HepG2 (cell line): ENCODE measurements at regions not wholly inside any gene's neighbourhood (a gene's known extent, or its start where the extent isn't known, plus 50 kb on each side); places are given as distances from the start of the nearest gene placed in this dataset.

Source experiments
- ATAC-seq: fragments of 200-7000 bp; cut with Tn5 transposase; 3 replicates; pipeline ENCODE4 v1.9.1; 2020; ENCODE audit warnings: mild to moderate bottlenecking, moderate library complexity
- BruUV-seq: library from RNA; stranded (reverse); fragments of 400-500 nt; replicated peaks from 2 replicates; lab custom pipeline; 2021; lab: Mats Ljungman, UMichigan
- CTCF ChIA-PET: fragments of 300-600 bp; formaldehyde crosslinking; extraction: SDS; loops from one replicate; lab custom pipeline; 2021; ENCODE audit warnings: low total read pairs, inconsistent platforms, low intra/inter-chr PET ratio; lab: Yijun Ruan, JAX
- POLR2A ChIA-PET: fragments of 350-600 bp; sonication (Branson Sonifier 250); formaldehyde crosslinking; loops from one replicate; lab custom pipeline; 2020; ENCODE audit warnings: antibody characterized with exemption, inconsistent platforms; lab: Yijun Ruan, JAX
- DNase-seq: peaks from one replicate; pipeline ENCODE4 v3.0.0-alpha.2; 2015; ENCODE audit warnings: low spot score
- FAIRE-seq: peaks from 3 replicates; lab custom pipeline; 2011; peaks lifted over from hg19 to GRCh38; lab: Jason Lieb, UNC
- H2AFZ ChIP-seq: one replicate; pipeline ENCODE4 v1.6.1; 2011; ENCODE audit warnings: low read length, inconsistent platforms
- H3K27ac ChIP-seq: fragments of 300-600 bp; 3 replicates; pipeline ENCODE4 v1.8.0; 2011; ENCODE audit warnings: mixed run types, mild to moderate bottlenecking, mixed read lengths, low read length, inconsistent platforms; ENCODE audit not compliant: insufficient read depth; ENCODE audit errors: extremely low read length
- H3K27me3 ChIP-seq, 2 experiments: fragments of 200-600 bp in 1 of 2; 2 replicates in 1 of 2; 3 replicates in 1 of 2; pipeline versions ENCODE4 v1.6.0 to v1.8.0; 2011; ENCODE audit warnings: low read length in 2 of 2, mild to moderate bottlenecking in 2 of 2, moderate library complexity in 2 of 2, inconsistent platforms in 1 of 2; ENCODE audit not compliant: insufficient read depth in 2 of 2, control insufficient read depth in 1 of 2
- H3K36me3 ChIP-seq, 2 experiments: fragments of 200-600 bp in 1 of 2; replicated peaks in 1 of 2; 2 replicates in 1 of 2; 3 replicates in 1 of 2; pipeline versions ENCODE4 v1.5.1 to v1.8.0; 2011; ENCODE audit warnings: low read length in 2 of 2, inconsistent platforms in 1 of 2; ENCODE audit not compliant: insufficient read depth in 2 of 2, control insufficient read depth in 1 of 2
- H3K4me1 ChIP-seq: 2 replicates; pipeline ENCODE4 v1.5.1; 2012; ENCODE audit warnings: low read length, inconsistent platforms; ENCODE audit not compliant: insufficient read depth
- H3K4me2 ChIP-seq: 2 replicates; pipeline ENCODE4 v1.6.0; 2011; ENCODE audit warnings: low read depth, low read length, inconsistent platforms
- H3K4me3 ChIP-seq, 3 experiments: fragments of 200-600 bp in 1 of 3; sonication (generic), shearing (Covaris generic) in 1 of 3; replicated peaks in 1 of 3; 2 replicates each; pipeline ENCODE4 v1.5.1; 2011 to 2016; ENCODE audit warnings: low read length in 3 of 3, inconsistent platforms in 2 of 3, low read depth in 2 of 3, mild to moderate bottlenecking in 2 of 3, control low read depth in 1 of 3, mixed read lengths in 1 of 3; ENCODE audit not compliant: insufficient read depth in 1 of 3
- H3K79me2 ChIP-seq: one replicate; pipeline ENCODE4 v1.6.1; 2011; ENCODE audit warnings: low read length, inconsistent platforms; ENCODE audit not compliant: insufficient read depth
- H3K9ac ChIP-seq: 2 replicates; pipeline ENCODE4 v1.6.0; 2011; ENCODE audit warnings: mild to moderate bottlenecking, low read depth, low read length, inconsistent platforms; ENCODE audit not compliant: insufficient read depth
- H3K9me3 ChIP-seq: 2 replicates; pipeline ENCODE4 v1.5.1; 2012; ENCODE audit warnings: mild to moderate bottlenecking, low read length
- H4K20me1 ChIP-seq: 2 replicates; pipeline ENCODE4 v1.6.0; 2011; ENCODE audit warnings: inconsistent platforms, mild to moderate bottlenecking, low read length, moderate library complexity; ENCODE audit not compliant: insufficient read depth
- CEBPB ChIP-seq: IDR thresholded peaks from 2 replicates; pipeline ENCODE4 v1.6.1; 2011; ENCODE audit warnings: low read depth, low read length, improper control_type of control experiment, borderline replicate concordance
- CEBPG ChIP-seq: IDR thresholded peaks from 2 replicates; pipeline ENCODE4 v1.6.1; 2016
- MAFF ChIP-seq: IDR thresholded peaks from 2 replicates; pipeline ENCODE4 v1.6.1; 2011; ENCODE audit warnings: low read depth, low read length, improper control_type of control experiment
- MAFK ChIP-seq, 2 experiments: IDR thresholded peaks in 1 of 2; conservative IDR thresholded peaks in 1 of 2; 2 replicates each; pipeline ENCODE4 v1.6.1; 2011; ENCODE audit warnings: improper control_type of control experiment in 2 of 2, low read length in 2 of 2
- MYC ChIP-seq: sonication (generic); formaldehyde crosslinking; IDR thresholded peaks from 2 replicates; pipeline ENCODE4 v1.9.0; 2021; ENCODE audit warnings: missing genetic modification reagents, borderline replicate concordance
- NFE2 ChIP-seq: sonication (generic); formaldehyde crosslinking; IDR thresholded peaks from 2 replicates; pipeline ENCODE4 v1.4.0; 2020; ENCODE audit warnings: missing genetic modification reagents
- NFE2L2 ChIP-seq: fragments of 150-350 bp; IDR thresholded peaks from 2 replicates; pipeline ENCODE4 v1.6.1; 2014; ENCODE audit warnings: low read length
- TEAD3 ChIP-seq: optimal IDR thresholded peaks from 2 replicates; pipeline ENCODE3; 2016; ENCODE audit warnings: borderline replicate concordance
- TRIM24 ChIP-seq: sonication (generic); formaldehyde crosslinking; IDR thresholded peaks from 2 replicates; pipeline ENCODE4 v1.8.0; 2022; ENCODE audit warnings: mild to moderate bottlenecking, missing genetic modification reagents
- ZNF550 ChIP-seq: sonication (generic); formaldehyde crosslinking; IDR thresholded peaks from 2 replicates; pipeline ENCODE4 v1.4.0; 2020; ENCODE audit warnings: mild to moderate bottlenecking, missing genetic modification reagents, borderline replicate concordance
- ZNF7 ChIP-seq: IDR thresholded peaks from 2 replicates; pipeline ENCODE4 v1.6.1; 2016; ENCODE audit warnings: missing biosample characterization, missing genetic modification reagents
- whole genome bisulfite sequencing: methylation state at CpG from one replicate; pipeline ENCODE4 v1.1.6; 2017; ENCODE audit warnings: low lambda C conversion rate; 5-methylcytosine and 5-hydroxymethylcytosine counted together
- in situ Hi-C: cut with HindIII; loops from 2 replicates; pipeline ENCODE4 v1.10.0; 2017; ENCODE audit warnings: low pct_unique_long_range_greater_than_20kb; ENCODE audit not compliant: extremely low pct_ligation_motif_present
- intact Hi-C: fragments of 100-400 bp; cut with micrococcal nuclease; formaldehyde crosslinking; loops from one replicate; pipeline ENCODE4 v1.10.0; 2022; ENCODE audit not compliant: unreplicated experiment
- TF ChIP-seq, protein P1 (sequence below): sonication (generic); formaldehyde crosslinking; IDR thresholded peaks from 2 replicates; pipeline ENCODE4 v1.5.1; 2020; ENCODE audit warnings: mild to moderate bottlenecking, moderate library complexity, missing genetic modification reagents
- TF ChIP-seq, protein P2 (sequence below): IDR thresholded peaks from 2 replicates; pipeline ENCODE4 v1.6.1; 2016

DNA sequence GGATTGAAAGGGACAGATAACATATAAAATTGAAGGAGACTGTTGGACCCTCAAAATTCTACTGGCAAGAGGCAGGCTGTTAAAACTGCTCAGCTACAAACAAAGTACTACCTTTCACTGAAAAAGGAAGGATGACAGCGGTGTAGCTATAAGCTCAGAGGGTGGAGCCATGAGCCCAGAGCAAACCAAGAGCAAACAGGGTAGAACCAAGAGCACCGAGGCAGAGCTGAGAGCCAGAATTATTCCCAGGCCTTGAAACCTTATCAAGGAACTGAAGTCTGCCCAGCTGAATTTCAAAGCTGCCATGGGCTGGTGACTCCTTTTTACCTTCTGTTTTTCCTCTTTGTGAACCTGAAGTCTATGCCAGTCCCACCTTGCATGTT lies 74.7 kb upstream of the SLC4A11 start:
- peak; percentile 56 for ATAC-seq
- Histone ChIP-seq H3K4me3 (no peak overlapping the region), H3K27me3 (no peaks in the 10 kb centered on the region), H2AFZ (no peak overlapping the region), H3K9ac (no peak overlapping the region), H3K4me2 (no peak overlapping the region), H3K79me2 (no peaks in the 10 kb centered on the region), H4K20me1 (no peaks in the 10 kb centered on the region), H3K36me3 (peaks cover 10 to 45% of the 10 kb centered on the region in 2 experiments; a peak in 4 of 5 replicates), H3K27ac (peak overlapping the region; percentile 32), H3K9me3 (no peaks in the 10 kb centered on the region), H3K4me1 (peaks cover 13% of the 10 kb centered on the region)
- DNase-seq = no peak
- 68% methylated on average over 2 of the region's 2 CpGs for WGBS
- POLR2A ChIA-PET = no interaction called here
- intact Hi-C loops (no loop called here), in situ Hi-C loops (no loop called here)
- TF ChIP-seq ZNF550 (CRISPR knock-in tag) (no peak), TEAD3 (CRISPR knock-in tag) (peak; percentile 8), ZNF7 (0 out of 2 replicates have a peak, but pooled peaks have one; percentile 59)
- TF ChIP-seq, protein P1, sequence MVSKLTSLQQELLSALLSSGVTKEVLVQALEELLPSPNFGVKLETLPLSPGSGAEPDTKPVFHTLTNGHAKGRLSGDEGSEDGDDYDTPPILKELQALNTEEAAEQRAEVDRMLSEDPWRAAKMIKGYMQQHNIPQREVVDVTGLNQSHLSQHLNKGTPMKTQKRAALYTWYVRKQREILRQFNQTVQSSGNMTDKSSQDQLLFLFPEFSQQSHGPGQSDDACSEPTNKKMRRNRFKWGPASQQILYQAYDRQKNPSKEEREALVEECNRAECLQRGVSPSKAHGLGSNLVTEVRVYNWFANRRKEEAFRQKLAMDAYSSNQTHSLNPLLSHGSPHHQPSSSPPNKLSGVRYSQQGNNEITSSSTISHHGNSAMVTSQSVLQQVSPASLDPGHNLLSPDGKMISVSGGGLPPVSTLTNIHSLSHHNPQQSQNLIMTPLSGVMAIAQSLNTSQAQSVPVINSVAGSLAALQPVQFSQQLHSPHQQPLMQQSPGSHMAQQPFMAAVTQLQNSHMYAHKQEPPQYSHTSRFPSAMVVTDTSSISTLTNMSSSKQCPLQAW (CRISPR knock-in tag) = no peak
- CTCF ChIA-PET = no interaction called here
- no TSS peak for BruUV-seq
- peak; percentile 40 for FAIRE-seq

DNA sequence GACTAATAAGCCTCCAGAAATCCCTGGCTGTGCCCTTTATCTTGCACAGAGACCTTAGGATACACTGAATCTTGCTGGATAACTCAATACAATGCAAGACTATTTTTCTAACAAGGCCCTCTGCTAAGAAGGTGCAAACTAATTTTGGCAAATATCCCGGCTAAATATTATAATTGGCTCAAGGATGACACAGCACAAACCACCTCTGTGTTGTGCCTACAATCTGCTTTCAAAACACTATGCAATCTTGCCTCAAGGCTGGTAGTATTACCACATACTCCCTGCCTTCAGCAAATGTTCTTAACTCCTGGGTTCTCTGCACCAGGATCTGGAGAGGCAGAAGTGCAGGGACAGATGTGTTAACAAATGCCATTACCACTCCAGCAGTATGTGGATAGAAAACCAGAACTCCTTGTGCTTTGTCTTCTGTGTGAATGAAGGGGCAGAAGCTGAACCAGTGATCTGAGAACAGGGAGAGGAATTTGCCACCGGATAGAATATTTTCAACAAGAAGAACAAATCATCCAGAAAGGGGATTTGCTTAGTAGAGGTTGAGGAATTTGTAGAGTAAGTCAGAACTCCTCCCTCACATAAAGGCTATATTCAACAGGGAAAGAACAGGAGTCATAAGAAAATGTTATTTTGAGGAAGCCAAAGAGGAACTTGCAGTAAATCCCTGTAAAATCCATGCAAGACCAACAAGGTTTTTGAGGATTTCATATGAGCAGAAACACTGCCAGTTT lies 74.1 kb upstream of the SLC4A11 start:
- Histone ChIP-seq H3K27ac (peak overlapping the region; percentile 32), H3K4me3 (no peak overlapping the region), H2AFZ (no peak overlapping the region), H3K9ac (no peak overlapping the region), H3K27me3 (no peaks in the 10 kb centered on the region), H3K9me3 (no peaks in the 10 kb centered on the region), H4K20me1 (no peaks in the 10 kb centered on the region), H3K79me2 (no peaks in the 10 kb centered on the region), H3K36me3 (peaks cover 11 to 46% of the 10 kb centered on the region in 2 experiments; a peak in 4 of 5 replicates), H3K4me1 (peaks cover 13% of the 10 kb centered on the region), H3K4me2 (no peak overlapping the region)
- peak; percentile 60 for FAIRE-seq
- DNase-seq = peak; percentile 52
- intact Hi-C loops = no loop called here
- no TSS peak for BruUV-seq
- POLR2A ChIA-PET = no interaction called here
- CTCF ChIA-PET = no interaction called here
- in situ Hi-C loops = no loop called here
- peak; percentile 67 for ATAC-seq
- 0 out of 2 replicates have a peak, but pooled peaks have one; percentile 21 for TF ChIP-seq CEBPG (CRISPR knock-in tag)
- peak; percentile 40; the same call in 1 of the 2 replicates for TF ChIP-seq MAFF
- TF ChIP-seq MAFK (conservative IDR thresholded peaks at IDR 0.05 in 1 of 2, IDR thresholded peaks at IDR 0.05 in 1 of 2; ENCODE audit: low read length in 2 of 2) = peak; percentile 10 to 75; a peak in 2 of 4 replicates
- TF ChIP-seq TRIM24 = no peak
- TF ChIP-seq MYC (CRISPR knock-in tag) = no peak
- TF ChIP-seq NFE2 (CRISPR knock-in tag) = peak; percentile 76; the same call in 1 of the 2 replicates
- TF ChIP-seq CEBPB = peak; percentile 93
- TF ChIP-seq, protein P2, sequence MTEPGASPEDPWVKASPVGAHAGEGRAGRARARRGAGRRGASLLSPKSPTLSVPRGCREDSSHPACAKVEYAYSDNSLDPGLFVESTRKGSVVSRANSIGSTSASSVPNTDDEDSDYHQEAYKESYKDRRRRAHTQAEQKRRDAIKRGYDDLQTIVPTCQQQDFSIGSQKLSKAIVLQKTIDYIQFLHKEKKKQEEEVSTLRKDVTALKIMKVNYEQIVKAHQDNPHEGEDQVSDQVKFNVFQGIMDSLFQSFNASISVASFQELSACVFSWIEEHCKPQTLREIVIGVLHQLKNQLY (CRISPR knock-in tag) = no peak
- TF ChIP-seq NFE2L2 = peak; percentile 90
- whole genome bisulfite sequencing = 67% methylated on average over 2 of the region's 2 CpGs
